ENCODE measurements at regions not wholly inside any gene's neighbourhood (a gene's known extent, or its start where the extent isn't known, plus 50 kb on each side); places are given as distances from the start of the nearest gene placed in this dataset.

- no peak for TF ChIP-seq CTCF (conservative IDR thresholded peaks at IDR 0.05; ENCODE audit: low read depth, low read length)
- H3K4me3 ChIP-seq (ENCODE audit: low read length), result no peak overlapping the region
- no peak for DNase-seq (ENCODE audit: low read depth)
Observed at GRCh38 chr4:153954654-153955053, 165.8 kb upstream of the SFRP2 start.

- DNase-seq (ENCODE audit: low read depth), result peak; percentile 23
Observed at GRCh38 chr4:153950100-153950979, 161.5 kb upstream of the SFRP2 start.

GRCh38 chr4:153948041-153948440 is 159.2 kb upstream of the SFRP2 start:
- no peak overlapping the region for H3K4me3 ChIP-seq (ENCODE audit: low read length)
- no peak for DNase-seq (ENCODE audit: low read depth)
- no peak for TF ChIP-seq CTCF (conservative IDR thresholded peaks at IDR 0.05; ENCODE audit: low read depth, low read length)

More at GRCh38 chr4:153950100-153950979, 161.5 kb upstream of the SFRP2 start:
- no peak for TF ChIP-seq CTCF (conservative IDR thresholded peaks at IDR 0.05; ENCODE audit: low read depth, low read length)
- H3K4me3 ChIP-seq (ENCODE audit: low read length), result no peak overlapping the region

- DNase-seq (ENCODE audit: low read depth), result no peak
- TF ChIP-seq CTCF (conservative IDR thresholded peaks at IDR 0.05; ENCODE audit: low read depth, low read length), result no peak
- no peak overlapping the region for H3K4me3 ChIP-seq (ENCODE audit: low read length)
Observed at GRCh38 chr4:153947124-153947523, 158.2 kb upstream of the SFRP2 start.

- DNase-seq (ENCODE audit: low read depth), result no peak
- no peak overlapping the region for H3K4me3 ChIP-seq (ENCODE audit: low read length)
- no peak for TF ChIP-seq CTCF (conservative IDR thresholded peaks at IDR 0.05; ENCODE audit: low read depth, low read length)
Observed at GRCh38 chr4:153945704-153946103, 156.8 kb upstream of the SFRP2 start.

- H3K4me3 ChIP-seq (ENCODE audit: low read length), result no peak overlapping the region
- no peak for TF ChIP-seq CTCF (conservative IDR thresholded peaks at IDR 0.05; ENCODE audit: low read depth, low read length)
- no peak for DNase-seq (ENCODE audit: low read depth)
Observed at GRCh38 chr4:153943738-153944415, 155.0 kb upstream of the SFRP2 start.
